Ishikawa (cell line): ENCODE measurements at regions not wholly inside any gene's neighbourhood (a gene's known extent, or its start where the extent isn't known, plus 50 kb on each side); places are given as distances from the start of the nearest gene placed in this dataset.

Source experiments
- TAF1 ChIP-seq: IDR thresholded peaks from 2 replicates; pipeline ENCODE4 v1.6.1; 2012; ENCODE audit warnings: low read depth, mild to moderate bottlenecking
- TEAD4 ChIP-seq: IDR thresholded peaks from 2 replicates; pipeline ENCODE4 v1.6.1; 2012
- TF ChIP-seq, protein P1 (sequence below): IDR thresholded peaks from 2 replicates; pipeline ENCODE4 v1.6.1; 2012; ENCODE audit warnings: low read depth, mild to moderate bottlenecking

DNA sequence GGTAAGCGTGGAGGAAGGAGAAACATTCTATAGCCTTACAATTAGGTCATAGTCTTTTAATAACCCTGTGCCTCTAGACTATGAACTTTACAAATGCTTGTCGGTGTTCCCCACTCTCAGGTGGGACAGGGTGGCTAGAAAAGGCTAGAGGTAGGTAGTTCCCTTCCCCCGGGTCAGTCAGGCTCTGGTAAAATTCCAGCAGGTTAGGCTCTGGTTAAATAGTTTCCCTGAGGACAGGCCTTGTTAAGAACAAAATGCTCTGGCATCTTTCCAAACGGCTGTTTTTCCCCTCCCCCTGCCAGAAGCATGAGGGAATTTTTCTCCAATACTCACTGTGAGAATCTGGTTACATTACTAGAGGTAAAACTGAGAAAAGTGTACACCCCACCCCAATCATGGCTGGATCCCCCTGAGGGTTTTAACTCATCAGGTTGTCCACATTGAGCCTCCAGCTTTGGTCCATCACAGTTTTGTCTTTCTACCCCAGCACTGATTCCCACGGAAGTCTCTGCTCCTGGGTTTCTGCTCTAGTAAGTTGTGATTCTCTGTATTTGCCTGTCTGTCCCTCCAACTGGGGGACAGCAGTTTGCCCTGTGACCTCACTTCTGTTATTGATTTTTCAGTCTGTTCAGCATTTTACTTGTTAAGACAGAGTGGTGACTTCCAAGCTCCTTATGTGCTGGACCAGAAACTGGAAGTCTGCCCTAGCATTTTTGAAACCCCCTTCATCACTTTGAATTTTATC lies 84.7 kb upstream of the ADGRF1 start:
- TF ChIP-seq TEAD4 (peak; percentile 40; the same call in 1 of the 2 replicates), TAF1 (no peak)
- TF ChIP-seq, protein P1, sequence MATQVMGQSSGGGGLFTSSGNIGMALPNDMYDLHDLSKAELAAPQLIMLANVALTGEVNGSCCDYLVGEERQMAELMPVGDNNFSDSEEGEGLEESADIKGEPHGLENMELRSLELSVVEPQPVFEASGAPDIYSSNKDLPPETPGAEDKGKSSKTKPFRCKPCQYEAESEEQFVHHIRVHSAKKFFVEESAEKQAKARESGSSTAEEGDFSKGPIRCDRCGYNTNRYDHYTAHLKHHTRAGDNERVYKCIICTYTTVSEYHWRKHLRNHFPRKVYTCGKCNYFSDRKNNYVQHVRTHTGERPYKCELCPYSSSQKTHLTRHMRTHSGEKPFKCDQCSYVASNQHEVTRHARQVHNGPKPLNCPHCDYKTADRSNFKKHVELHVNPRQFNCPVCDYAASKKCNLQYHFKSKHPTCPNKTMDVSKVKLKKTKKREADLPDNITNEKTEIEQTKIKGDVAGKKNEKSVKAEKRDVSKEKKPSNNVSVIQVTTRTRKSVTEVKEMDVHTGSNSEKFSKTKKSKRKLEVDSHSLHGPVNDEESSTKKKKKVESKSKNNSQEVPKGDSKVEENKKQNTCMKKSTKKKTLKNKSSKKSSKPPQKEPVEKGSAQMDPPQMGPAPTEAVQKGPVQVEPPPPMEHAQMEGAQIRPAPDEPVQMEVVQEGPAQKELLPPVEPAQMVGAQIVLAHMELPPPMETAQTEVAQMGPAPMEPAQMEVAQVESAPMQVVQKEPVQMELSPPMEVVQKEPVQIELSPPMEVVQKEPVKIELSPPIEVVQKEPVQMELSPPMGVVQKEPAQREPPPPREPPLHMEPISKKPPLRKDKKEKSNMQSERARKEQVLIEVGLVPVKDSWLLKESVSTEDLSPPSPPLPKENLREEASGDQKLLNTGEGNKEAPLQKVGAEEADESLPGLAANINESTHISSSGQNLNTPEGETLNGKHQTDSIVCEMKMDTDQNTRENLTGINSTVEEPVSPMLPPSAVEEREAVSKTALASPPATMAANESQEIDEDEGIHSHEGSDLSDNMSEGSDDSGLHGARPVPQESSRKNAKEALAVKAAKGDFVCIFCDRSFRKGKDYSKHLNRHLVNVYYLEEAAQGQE = no peak
